Vagina (tissue), 2 donors: ENCODE measurements at regions not wholly inside any gene's neighbourhood (a gene's known extent, or its start where the extent isn't known, plus 50 kb on each side); places are given as distances from the start of the nearest gene placed in this dataset.

Experiments used
- DNase-seq, 2 donors: peaks; one replicate each; pipeline ENCODE4 v3.0.0-alpha.2; 2017; ENCODE audit errors: extremely low spot score in 2 of 2
- H3K27ac ChIP-seq: fragments of 200-600 bp; sonication (generic); one replicate; pipeline ENCODE4 v1.5.1; 2019
- H3K27me3 ChIP-seq: fragments of 200-600 bp; sonication (generic); one replicate; pipeline ENCODE4 v1.5.1; 2019
- H3K36me3 ChIP-seq, 2 donors: fragments of 200-600 bp; sonication (generic); one replicate each; pipeline ENCODE4 v1.5.1; 2017 to 2019
- H3K4me1 ChIP-seq: fragments of 200-600 bp; sonication (generic); one replicate; pipeline ENCODE4 v1.5.1; 2019
- H3K4me3 ChIP-seq, 2 donors: fragments of 200-600 bp; sonication (generic); 1 replicate in 1 of 2; 2 replicates in 1 of 2; pipeline ENCODE4 v1.5.1; 2016 to 2019
- H3K9me3 ChIP-seq: fragments of 200-600 bp; sonication (generic); one replicate; pipeline ENCODE4 v1.5.1; 2019
- POLR2A ChIP-seq, 2 donors: fragments of 450-650 bp; IDR thresholded peaks; one replicate each; pipeline ENCODE4 v1.6.1; 2017; ENCODE audit warnings: antibody characterized with exemption in 2 of 2, mild to moderate bottlenecking in 2 of 2, moderate library complexity in 2 of 2
- POLR2AphosphoS5 ChIP-seq, 2 donors: sonication (generic); formaldehyde crosslinking; IDR thresholded peaks; one replicate each; pipeline ENCODE4 v1.9.0; 2017; ENCODE audit warnings: antibody characterized with exemption in 2 of 2, mild to moderate bottlenecking in 2 of 2, low read depth in 1 of 2; ENCODE audit not compliant: insufficient read depth in 1 of 2
- intact Hi-C: fragments of 100-400 bp; cut with DNase I; formaldehyde crosslinking; loops from one replicate; pipeline ENCODE4 v1.15.1; 2023
- TF ChIP-seq, protein P1 (sequence below), 3 experiments: fragments of 450-650 bp in 2 of 3; fragments of 200-600 bp in 1 of 3; sonication (generic) in 1 of 3; IDR thresholded peaks; one replicate each; pipeline ENCODE4 v1.5.1; 2017 to 2019; ENCODE audit warnings: antibody characterized with exemption in 3 of 3, mild to moderate bottlenecking in 2 of 3, moderate library complexity in 2 of 3

DNA sequence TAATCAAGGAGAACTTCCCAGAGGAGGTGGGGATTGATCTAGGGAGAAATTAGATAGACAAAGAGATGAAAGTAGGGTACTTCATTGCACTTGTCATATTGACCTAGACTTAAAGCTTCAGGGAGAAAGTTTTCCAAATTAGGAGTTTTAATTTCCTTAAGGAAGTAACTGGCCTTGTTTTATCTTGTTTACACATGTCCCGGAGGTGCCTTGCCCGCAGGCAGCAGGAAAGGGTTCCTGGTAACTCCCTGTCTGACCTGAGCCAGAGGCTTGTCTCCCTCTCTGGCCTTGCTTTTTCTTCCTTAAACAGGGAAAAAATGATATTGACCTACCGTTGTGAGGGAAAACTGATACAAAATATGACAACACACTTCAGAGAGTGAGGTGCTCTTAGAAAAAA, 181.6 kb downstream of the EVX1 start:
- Histone ChIP-seq H3K27me3 (no peaks in the 10 kb centered on the region), H3K27ac (no peak overlapping the region), H3K36me3 (no peaks in the 10 kb centered on the region), H3K4me3 (no peak overlapping the region), H3K9me3 (no peaks in the 10 kb centered on the region), H3K4me1 (peaks cover 17% of the 10 kb centered on the region)
- TF ChIP-seq, protein P1, sequence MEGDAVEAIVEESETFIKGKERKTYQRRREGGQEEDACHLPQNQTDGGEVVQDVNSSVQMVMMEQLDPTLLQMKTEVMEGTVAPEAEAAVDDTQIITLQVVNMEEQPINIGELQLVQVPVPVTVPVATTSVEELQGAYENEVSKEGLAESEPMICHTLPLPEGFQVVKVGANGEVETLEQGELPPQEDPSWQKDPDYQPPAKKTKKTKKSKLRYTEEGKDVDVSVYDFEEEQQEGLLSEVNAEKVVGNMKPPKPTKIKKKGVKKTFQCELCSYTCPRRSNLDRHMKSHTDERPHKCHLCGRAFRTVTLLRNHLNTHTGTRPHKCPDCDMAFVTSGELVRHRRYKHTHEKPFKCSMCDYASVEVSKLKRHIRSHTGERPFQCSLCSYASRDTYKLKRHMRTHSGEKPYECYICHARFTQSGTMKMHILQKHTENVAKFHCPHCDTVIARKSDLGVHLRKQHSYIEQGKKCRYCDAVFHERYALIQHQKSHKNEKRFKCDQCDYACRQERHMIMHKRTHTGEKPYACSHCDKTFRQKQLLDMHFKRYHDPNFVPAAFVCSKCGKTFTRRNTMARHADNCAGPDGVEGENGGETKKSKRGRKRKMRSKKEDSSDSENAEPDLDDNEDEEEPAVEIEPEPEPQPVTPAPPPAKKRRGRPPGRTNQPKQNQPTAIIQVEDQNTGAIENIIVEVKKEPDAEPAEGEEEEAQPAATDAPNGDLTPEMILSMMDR (IDR thresholded peaks at IDR 0.05), result no peak
- TF ChIP-seq POLR2AphosphoS5 (IDR thresholded peaks at IDR 0.05; ENCODE audit: insufficient read depth in 1 of 2, low read depth in 1 of 2) (no peak), POLR2A (IDR thresholded peaks at IDR 0.05) (no peak)
- intact Hi-C loops, result no loop called here
- peak in 1 of 2 donors; percentile 49 for DNase-seq

DNA sequence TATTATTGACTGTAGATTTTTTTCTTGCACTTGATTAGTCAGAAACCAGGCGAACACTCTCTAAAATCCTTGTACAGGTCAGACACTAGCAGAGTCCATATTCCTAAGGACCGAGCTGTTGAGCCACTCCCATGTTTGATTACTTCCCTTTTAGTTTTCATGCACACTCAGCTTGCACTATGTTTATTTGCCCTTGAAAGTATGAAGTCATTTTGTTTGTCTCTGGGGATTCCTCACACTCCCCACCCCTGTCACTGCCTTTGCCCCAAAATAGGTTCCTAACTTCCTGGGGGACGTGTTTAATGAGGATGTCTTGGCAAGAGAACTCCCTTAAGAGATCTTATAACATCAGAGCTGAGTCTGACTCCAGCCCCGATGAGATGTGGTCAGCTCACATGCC, 182.1 kb downstream of the EVX1 start:
- peaks cover 17% of the 10 kb centered on the region for H3K4me1 ChIP-seq
- DNase-seq, result peak in 1 of 2 donors; percentile 37
- H3K9me3 ChIP-seq, result no peaks in the 10 kb centered on the region
- H3K36me3 ChIP-seq, result no peaks in the 10 kb centered on the region
- intact Hi-C loops, result no loop called here
- TF ChIP-seq POLR2A (IDR thresholded peaks at IDR 0.05) (no peak), POLR2AphosphoS5 (IDR thresholded peaks at IDR 0.05; ENCODE audit: insufficient read depth in 1 of 2, low read depth in 1 of 2) (no peak)
- TF ChIP-seq, protein P1 (IDR thresholded peaks at IDR 0.05), result no peak
- no peak overlapping the region for H3K27ac ChIP-seq
- H3K4me3 ChIP-seq, result no peak overlapping the region
- no peaks in the 10 kb centered on the region for H3K27me3 ChIP-seq

DNA sequence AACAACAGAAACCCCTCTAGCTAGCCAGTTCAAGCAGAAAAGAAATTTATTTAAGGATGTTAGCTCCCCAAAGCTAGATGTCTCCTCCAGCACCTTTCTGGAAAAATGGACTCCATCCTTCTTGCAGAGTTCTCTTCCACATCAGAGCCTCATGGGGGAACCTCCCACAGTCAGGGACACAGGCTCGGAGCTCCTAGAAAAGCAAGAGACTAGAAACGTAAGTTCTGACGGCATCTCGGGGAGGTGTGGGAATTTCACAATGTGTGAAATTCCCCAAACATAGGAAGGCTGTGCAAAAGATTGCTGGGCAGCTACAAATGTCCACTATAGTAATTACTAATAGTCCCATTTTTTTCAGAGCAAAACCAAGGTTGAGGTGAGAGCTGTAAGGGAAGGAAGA, 184.8 kb downstream of the EVX1 start:
- TF ChIP-seq, protein P1 (IDR thresholded peaks at IDR 0.05), result no peak
- TF ChIP-seq POLR2A (IDR thresholded peaks at IDR 0.05), result no peak
- intact Hi-C loops, result no loop called here
- Histone ChIP-seq H3K36me3 (no peaks in the 10 kb centered on the region), H3K9me3 (no peaks in the 10 kb centered on the region), H3K4me3 (no peak overlapping the region), H3K27ac (no peak overlapping the region), H3K4me1 (peaks cover 17% of the 10 kb centered on the region), H3K27me3 (no peaks in the 10 kb centered on the region)
- no peak for DNase-seq

DNA sequence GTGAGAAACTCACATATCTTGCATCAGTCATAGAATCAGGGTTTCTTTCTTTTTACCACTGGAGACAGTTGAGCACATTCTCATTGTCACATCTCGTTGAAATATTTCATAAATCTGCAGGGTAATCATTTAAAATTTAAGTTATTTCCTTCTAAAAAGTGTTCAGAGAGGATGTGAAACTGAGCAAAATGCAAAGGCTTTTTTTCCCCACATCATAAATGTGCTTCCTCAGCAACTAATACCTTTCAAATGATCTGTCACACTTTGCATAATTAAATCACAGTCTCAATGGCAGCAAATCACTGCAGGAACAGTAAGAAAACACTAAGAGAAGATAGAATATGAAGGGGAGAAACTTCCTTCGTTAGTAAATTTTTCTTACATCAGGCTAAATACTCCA, 187.5 kb downstream of the EVX1 start:
- no peaks in the 10 kb centered on the region for H3K36me3 ChIP-seq
- H3K27ac ChIP-seq, result no peak overlapping the region
- DNase-seq, result no peak
- H3K4me3 ChIP-seq, result no peak overlapping the region
- peaks cover 11% of the 10 kb centered on the region for H3K4me1 ChIP-seq
- TF ChIP-seq POLR2AphosphoS5 (IDR thresholded peaks at IDR 0.05; ENCODE audit: insufficient read depth in 1 of 2, low read depth in 1 of 2) (no peak), POLR2A (IDR thresholded peaks at IDR 0.05) (no peak)
- TF ChIP-seq, protein P1 (IDR thresholded peaks at IDR 0.05), result no peak
- no peaks in the 10 kb centered on the region for H3K9me3 ChIP-seq
- no peaks in the 10 kb centered on the region for H3K27me3 ChIP-seq
- intact Hi-C loops, result no loop called here

DNA sequence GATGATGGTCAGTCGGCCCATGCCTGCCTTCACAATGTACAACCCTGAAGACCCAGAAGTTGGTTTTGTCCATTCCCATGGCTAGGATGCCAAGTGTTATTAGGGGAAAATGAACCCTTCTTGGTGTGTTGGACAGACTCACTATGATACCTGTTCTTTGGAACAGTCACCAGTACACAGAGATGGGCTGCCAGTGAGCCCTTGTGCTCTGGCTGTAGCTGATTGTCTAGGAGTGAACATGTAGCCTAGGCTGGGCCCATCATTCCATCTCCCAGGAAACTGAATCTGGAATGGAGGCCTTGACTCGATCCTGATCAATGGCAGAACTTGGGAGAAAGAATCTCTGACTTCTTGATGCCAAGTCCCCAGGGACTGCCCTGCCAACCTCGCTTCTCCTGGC, 188.9 kb downstream of the EVX1 start:
- intact Hi-C loops, result no loop called here
- Histone ChIP-seq H3K27me3 (no peaks in the 10 kb centered on the region), H3K9me3 (no peaks in the 10 kb centered on the region), H3K4me1 (peaks cover 17% of the 10 kb centered on the region), H3K27ac (no peak overlapping the region), H3K4me3 (no peak overlapping the region), H3K36me3 (no peaks in the 10 kb centered on the region)
- TF ChIP-seq, protein P1 (IDR thresholded peaks at IDR 0.05), result no peak
- TF ChIP-seq POLR2A (IDR thresholded peaks at IDR 0.05) (no peak), POLR2AphosphoS5 (IDR thresholded peaks at IDR 0.05; ENCODE audit: insufficient read depth in 1 of 2, low read depth in 1 of 2) (no peak)
- DNase-seq, result no peak
